Dermis blood vessel endothelial cell (primary cell): ENCODE measurements at regions not wholly inside any gene's neighbourhood (a gene's known extent, or its start where the extent isn't known, plus 50 kb on each side); places are given as distances from the start of the nearest gene placed in this dataset.
"Not testable (repeated sequence)": the region's sequence is repeated elsewhere in the genome, so short reads cannot be mapped to it uniquely, and the experiment has no call there.

Experiments
- DNase-seq: peaks from one replicate; pipeline ENCODE4 v3.0.0; 2010

DNA sequence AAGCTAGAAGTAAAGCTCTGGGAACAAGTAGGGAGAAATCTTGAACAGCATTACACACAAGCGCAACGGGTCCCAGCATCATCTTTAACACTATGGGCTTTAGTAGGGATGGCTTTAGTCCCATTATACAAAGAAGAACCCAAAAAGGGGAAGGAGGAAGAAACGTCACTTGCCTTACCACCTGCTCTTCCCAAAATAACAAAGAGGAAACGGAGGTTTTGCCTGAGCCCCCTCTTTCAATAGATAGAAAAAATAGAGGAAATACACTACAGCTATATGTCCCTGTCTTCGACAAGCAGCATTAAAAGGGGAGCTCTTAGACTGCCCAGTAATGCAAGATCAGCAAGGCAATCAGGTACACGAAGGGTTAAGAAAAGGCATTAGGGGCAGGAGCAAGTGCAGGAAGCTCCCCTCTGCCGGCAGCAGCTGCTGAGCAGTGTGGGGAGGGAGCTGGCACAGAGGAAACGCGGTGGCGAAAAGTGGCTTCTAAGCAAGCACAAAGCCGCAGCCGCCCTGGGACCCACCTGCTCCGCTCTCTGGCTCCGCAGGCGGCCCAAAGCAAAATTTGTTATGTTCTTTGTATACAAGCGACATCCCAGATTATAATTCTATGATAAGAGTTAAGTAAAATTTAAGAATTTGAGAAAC lies 1172.4 kb downstream of the TMEM121 start:
- not testable (repeated sequence) for DNase-seq

DNA sequence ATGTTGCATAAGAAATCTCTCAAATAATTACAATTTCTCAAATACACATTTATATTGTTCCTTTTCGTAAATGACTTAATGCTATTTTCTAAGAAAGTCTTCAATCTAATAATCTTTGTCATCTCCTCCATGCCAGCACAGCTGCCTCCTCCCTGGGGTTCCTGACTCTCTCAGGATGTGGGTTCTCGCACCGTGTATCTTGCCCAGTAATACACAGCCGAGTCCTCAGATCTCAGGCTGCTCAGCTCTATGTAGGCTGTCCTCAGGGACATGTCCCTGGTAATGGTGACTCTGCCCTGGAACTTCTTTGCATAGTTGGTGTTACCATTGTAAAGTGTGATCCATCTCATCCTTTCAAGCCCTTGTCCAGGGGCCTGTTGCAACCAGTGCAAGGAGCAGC lies 1177.3 kb downstream of the TMEM121 start:
- not testable (repeated sequence) for DNase-seq

DNA sequence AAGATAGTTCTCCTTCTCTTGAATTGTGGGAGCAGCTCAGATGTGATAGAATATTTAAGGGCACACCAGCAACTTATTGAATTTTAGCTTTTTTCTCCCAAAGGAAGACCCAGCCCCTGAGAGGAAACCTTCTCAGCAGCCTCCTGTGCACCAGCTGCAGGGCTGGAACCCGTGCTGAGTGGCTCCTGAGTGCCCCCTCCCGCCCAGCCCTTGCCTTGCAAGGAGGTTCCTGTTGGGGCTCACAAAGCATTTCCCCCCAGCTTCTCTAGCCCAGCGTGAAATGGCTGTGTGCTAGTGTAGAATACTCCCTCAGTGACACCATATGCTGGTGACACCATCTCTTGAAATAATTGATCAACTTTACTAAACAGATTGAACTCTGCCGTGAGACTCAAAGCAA lies 1180.1 kb downstream of the TMEM121 start:
- DNase-seq: not testable (repeated sequence)

DNA sequence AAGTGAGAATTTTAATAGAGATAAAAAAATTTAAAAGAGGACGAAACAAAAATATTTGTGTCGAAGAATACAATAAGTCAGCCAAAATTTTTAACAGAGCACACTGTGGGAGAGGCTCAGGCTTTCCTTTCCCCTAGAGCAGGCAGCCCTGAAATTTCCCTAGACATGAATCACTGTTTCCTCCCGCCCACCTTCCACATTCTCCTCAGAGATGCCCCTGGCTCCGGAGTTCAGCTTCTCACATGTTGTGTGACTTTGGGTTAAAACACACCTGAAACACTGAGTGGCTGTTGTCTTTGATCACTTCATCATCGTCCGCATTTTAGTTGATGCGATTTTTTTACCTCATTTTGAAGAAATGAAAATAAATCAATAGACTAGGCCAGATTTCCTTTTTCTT lies 1183.8 kb downstream of the TMEM121 start:
- not testable (repeated sequence) for DNase-seq

DNA sequence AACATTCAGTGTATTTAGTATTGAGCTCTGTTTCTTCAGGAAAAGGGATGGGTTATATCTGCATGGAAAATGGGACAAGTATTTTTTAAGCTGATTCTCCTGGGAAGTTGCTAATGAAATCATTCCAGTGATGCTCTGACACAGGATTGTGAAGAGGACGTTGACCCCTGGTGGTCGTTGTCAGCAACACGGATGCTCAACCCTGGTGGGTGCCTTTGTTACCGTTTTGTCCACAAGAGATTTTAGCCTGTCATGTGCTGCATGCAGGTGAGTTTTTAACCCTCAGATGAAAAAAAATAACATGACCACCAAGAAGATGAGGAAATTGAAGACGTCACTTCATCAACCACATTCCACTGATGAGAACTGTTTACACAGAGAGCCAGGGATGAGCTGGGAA lies 1186.1 kb downstream of the TMEM121 start:
- not testable (repeated sequence) for DNase-seq

DNA sequence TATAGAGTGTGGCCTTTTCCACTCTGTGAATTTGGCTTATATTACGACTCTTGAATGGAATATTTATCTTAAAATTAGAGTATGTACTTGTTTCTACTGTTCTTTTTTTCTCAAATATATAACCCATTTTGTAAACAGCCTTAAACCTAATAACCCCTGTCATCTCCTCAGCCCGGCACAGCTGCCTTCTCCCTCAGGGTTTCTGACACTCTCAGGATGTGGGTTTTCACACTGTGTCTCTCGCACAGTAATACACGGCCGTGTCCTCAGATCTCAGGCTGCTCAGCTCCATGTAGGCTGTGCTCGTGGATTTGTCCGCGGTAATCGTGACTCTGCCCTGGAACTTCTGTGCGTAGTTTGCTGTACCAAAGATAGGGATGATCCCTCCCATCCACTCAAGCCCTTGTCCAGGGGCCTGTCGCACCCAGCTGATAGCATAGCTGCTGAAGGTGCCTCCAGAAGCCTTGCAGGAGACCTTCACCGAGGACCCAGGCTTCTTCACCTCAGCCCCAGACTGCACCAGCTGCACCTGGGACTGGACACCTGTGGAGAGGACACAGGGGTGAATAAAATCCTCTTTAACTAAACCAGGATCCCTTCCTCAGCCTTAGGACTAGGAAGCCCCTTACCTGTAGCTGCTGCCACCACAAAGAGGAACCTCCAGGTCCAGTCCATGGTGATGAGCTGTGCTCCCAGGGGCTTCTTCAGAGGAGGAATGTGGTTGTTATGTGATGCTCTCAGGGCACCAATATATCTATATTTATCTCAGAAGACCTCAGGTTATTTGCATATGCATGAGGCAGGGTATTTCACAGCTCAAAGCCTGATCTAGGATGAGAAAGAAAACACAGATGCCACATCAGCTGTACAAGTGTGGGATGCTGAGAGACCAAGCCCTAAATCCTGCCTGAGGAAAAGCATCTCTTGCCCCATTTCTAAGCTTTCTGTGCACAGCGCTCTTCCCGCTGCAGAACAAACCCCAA lies 1188.4 kb downstream of the TMEM121 start:
- not testable (repeated sequence) for DNase-seq

DNA sequence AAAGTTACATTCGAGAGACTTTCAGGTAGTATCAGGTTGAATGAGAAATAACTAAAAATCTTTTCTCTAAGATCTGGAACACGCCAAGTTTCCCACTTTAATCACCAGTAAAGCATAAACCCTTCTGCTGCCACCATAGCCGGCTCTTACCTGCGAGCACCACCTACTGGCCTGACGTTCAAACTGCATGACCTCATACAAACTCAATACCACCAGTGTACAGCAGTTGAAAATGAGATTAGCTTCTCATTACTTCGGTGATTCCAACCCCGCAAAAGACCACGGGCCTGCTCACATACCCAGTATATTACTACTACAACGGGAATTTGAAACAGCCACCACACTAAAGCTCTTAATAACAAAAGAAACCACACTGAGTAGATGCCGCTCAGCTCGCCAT lies 1191.2 kb downstream of the TMEM121 start:
- DNase-seq: not testable (repeated sequence)

DNA sequence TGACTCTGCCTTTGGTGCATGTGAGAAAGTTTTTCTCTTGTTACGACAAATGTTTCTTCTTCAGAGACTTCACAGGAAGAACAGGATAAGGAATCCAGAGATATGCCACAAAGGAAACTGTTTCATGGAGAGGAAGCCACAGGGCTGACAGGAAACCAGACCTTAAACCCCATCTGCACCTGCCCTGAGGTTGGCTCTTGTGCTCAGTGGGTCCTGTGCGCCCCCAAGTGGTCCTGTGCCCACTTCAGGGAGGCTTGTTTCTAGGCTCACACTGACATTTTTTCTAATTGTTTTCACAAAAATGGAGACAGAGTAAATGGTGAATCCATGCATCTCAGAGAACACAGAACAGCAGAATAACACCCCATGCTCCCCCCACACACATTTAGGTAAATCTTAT lies 1193.5 kb downstream of the TMEM121 start:
- DNase-seq: not testable (repeated sequence)

DNA sequence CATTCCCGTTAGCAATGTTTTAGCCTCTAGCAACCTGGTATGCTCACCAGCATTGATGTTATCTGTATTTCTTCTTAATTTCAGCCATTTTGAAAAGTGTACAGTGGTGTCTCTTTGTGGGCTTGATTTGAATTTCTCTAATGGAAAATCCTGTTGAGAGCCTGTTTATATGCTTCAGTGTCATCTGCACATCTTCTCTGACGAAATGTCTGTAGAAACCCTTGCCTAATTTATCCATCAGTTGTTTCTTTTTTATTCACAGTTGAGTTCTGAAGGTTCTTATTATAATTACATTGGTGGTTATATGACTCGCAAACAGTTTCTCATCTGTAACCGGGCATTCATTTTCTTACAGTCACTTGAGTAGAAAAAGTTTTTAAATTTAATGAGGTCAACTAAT lies 1195.5 kb downstream of the TMEM121 start:
- not testable (repeated sequence) for DNase-seq

DNA sequence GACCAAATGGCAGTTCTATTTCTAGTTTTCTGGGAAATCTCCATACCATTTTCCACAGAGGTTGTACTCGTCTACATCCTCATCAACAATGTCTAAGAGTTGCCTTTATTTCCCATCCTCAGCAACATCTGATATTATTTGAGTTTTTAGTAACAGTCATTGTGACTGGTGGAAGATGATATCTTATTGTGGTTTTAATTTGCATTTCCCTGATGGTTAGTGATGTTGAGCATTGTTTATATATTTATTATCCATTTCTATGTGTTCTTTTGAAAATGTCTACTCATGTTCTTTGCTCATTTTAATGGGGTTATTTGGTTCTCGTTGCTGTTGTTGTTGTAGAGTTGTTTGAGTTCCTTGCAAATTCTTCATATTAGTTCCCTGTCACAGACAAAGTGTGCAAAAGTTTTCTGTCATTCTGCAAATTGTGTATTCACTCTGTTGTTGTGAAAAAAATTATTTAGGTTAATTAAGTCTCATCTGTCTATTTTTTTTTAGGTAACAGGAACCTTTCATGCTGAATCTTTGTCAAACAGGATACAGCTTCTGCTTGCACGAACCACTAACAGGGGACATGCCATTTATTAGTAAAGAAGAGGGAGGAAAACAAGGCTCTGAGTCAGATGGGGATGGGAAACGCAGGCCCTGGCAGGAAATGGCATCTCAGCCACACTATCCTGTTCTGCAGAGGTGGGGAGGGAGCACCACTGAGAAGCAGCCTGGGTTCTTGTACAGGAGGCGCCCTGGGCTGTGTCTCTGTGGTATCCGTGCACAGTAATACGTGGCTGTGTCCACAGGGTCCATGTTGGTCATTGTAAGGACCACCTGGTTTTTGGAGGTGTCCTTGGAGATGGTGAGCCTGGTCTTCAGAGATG lies 1196.7 kb downstream of the TMEM121 start:
- not testable (repeated sequence) for DNase-seq

DNA sequence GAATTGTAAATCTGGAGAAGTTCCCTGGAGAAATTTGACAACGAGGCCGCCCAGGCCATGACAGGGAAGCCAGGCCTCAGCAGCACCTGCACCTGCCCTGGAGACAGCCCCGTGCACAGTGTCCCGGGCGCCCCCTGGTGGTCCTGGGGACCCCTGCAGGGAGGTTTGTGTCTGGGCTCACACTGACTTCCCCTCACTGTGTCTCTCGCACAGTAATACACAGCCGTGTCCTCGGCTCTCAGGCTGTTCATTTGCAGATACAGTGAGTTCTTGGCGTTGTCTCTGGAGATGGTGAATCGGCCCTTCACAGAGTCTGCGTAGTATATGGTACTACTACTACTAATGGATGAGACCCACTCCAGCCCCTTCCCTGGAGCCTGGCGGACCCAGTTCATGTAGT lies 1201.6 kb downstream of the TMEM121 start:
- not testable (repeated sequence) for DNase-seq

DNA sequence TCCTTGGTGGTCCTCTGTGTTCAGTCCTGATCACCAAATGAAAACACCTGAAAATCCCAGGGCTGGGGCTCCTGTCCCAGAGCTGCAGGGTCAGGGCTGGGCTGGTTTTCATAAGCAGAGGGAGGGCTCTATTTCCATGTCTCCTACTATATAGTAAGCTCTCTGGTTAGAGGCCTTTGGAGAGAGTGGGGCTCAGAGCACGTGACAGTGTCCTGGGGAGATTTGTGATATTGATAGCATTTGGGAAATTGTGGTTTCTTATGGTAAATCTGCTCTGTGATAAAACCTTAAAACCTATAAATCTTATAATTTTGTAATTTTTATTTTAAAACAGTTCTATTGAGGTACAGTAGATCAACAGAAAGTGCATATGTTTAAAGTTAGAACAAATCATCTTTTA lies 1202.2 kb downstream of the TMEM121 start:
- DNase-seq: no peak

DNA sequence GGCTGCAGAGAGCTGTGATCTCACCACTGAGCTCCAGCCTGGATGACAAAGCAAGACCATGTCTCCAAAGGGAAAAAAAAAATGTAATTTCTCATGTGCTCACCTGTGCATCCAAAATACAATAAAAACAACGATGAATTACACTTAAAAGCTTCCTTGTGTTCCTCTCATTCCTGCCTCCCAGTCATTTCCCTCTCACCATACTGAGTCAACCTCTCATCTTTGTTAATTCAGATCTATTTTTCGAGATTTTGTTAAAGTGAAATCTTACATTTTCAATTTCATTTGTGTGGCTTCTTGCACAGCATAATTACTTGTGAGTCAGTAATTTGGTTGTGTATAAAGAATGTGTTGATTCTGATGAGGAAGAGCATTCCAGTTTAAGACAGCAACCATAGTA lies 1203.2 kb downstream of the TMEM121 start:
- no peak for DNase-seq

DNA sequence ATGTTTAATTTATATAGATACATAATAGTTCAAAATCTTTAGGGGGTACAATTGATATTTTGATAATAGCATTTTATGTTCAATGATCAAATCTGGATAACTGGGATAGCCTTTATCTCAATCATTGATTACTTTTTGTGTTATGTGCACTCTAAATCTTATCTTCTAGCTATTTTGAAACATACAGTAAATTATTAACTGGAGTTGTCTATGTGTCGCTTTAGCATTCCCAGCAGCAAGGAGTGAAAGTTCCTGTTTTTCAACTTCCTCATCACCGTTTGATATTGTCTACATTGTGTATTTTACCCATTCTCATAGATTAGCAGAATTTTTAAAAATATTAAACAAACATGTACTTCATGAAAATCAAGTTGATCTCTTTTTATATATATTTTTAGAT lies 1207.4 kb downstream of the TMEM121 start:
- no peak for DNase-seq

DNA sequence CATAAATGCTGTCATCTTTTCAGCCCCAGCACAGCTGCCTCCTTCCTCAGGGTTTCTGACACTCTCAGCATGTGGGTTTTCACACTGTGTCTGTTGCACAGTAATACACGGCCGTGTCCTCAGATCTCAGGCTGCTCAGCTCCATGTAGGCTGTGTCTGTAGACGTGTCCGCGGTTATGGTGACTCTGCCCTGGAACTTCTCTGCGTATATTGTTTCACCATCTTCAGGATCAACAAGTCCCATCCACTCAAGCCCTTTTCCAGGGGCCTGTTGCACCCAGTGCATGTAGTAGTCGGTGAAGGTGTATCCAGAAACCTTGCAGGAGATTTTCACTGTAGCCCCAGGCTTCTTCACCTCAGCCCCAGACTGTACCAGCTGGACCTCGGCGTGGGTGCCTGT lies 1210.6 kb downstream of the TMEM121 start:
- no peak for DNase-seq

DNA sequence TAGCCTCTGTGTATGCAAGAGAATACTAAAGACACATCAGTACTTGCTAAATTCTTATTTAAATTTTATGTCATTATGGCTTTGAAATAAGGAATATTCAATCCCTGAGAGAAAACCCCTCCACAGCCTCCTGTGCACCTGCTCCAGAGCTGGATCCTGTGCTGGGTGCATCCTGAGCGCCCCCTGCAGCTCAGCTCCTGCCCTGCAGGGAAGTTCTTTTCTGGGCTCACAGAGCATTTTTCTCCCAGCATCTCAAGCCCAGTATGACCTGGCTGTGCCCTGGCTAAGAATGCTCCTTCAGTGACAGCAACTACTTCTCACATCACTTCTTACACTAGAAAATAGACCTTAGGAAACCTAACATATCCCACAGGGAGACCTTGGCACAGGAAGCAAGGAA lies 1211.7 kb downstream of the TMEM121 start:
- no peak for DNase-seq

DNA sequence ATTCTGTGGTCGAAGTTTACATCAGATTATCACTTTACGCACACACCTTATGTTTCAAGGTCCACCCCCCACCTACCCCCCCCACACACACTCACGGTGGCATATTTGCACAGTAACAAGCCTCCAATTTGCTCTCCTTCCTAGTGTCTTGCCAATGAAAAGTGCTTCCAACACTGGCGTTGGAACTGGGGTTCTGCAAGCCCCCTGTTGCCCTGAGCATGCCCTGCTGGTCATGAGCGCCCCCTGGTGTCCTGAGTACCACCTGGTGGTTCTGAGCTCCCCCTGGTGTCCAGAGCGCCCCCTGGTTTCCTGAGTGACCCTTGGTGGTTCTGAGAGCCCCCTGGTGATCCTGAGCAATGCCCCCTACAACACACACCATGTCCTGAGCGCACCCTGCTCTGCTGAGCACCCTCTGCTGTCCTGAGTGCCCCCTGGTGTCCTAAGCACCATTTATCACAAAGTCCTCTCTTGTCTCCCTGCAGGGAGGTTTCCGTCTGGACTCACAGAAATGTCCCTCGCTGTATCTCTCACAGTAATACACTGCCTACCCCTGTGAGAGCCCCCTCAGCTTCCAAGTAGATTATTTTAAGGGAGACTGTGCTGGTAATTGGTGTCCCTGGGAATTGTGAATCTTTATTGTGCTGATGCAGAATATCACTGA lies 1212.3 kb downstream of the TMEM121 start:
- DNase-seq: not testable (repeated sequence)

DNA sequence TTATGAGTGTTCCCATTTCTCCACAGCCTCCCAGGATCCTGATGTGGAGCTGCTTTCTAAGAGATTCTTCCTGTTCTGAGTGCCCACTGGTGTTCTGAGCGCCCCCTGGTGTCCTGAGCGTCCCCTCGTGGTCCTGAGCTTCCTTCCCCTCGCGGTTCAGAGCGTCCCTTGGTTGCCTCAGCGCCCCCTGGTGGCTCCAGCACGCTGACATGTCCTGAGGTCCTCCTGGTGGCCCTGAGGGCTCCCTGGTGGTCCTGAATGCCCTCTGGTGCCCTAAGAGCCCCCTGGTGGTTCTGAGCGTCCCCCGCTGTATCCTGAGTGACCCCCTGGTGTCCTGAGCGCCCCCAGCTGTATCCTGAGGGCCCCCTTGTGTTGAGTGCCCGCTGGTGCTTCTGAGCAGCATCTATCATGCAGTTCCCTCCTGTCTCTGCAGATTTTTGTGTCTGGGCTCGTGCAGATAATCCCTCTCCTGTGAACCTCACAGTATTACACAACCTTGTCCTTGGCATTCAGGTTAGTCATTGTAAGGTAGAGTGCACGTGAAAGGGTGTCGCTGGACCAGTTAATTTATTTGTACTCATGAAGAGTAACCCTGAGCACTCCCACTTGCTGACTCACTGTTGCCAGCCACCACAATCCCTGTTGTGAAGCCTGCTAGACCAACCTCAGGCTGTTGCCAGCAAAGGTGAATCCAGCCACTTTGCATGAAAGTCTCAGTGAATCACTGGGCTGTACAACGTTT lies 1214.9 kb downstream of the TMEM121 start:
- not testable (repeated sequence) for DNase-seq

DNA sequence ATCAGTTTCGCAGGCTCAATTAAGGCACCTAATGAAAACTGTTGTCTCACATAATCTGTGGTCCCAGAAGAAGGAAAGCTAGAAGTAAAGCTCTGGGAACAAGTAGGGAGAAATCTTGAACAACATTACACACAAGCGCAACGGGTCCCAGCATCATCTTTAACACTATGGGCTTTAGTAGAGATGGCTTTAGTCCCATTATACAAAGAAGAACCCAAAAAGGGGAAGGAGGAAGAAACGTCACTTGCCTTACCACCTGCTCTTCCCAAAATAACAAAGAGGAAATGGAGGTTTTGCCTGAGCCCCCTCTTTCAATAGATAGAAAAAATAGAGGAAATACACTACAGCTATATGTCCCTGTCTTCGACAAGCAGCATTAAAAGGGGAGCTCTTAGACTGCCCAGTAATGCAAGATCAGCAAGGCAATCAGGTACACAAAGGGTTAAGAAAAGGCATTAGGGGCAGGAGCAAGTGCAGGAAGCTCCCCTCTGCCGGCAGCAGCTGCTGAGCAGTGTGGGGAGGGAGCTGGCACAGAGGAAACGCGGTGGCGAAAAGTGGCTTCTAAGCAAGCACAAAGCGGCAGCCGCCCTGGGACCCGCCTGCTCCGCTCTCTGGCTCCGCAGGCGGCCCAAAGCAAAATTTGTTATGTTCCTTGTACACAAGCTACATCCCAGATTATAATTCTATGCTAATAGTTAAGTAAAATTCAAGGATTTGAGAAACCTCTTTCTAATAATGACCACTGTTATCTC lies 1218.8 kb downstream of the TMEM121 start:
- DNase-seq: not testable (repeated sequence)

DNA sequence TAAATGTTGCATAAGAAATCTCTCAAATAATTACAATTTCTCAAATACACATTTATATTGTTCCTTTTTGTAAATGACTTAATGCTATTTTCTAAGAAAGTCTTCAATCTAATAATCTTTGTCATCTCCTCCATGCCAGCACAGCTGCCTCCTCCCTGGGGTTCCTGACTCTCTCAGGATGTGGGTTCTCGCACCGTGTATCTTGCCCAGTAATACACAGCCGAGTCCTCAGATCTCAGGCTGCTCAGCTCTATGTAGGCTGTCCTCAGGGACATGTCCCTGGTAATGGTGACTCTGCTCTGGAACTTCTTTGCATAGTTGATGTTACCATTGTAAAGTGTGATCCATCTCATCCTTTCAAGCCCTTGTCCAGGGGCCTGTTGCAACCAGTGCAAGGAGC lies 1223.7 kb downstream of the TMEM121 start:
- not testable (repeated sequence) for DNase-seq

DNA sequence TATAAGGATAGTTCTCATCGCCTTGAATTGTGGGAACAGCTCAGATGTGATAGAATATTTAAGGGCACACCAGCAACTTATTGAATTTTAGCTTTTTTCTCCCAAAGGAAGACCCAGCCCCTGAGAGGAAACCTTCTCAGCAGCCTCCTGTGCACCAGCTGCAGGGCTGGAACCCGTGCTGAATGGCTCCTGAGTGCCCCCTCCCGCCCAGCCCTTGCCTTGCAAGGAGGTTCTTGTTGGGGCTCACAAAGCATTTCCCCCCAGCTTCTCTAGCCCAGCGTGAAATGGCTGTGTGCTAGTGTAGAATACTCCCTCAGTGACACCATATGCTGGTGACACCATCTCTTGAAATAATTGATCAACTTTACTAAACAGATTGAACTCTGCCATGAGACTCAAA lies 1227.4 kb downstream of the TMEM121 start:
- not testable (repeated sequence) for DNase-seq
